NCI-H69 (cell line): ENCODE measurements at regions not wholly inside any gene's neighbourhood (a gene's known extent, or its start where the extent isn't known, plus 50 kb on each side); places are given as distances from the start of the nearest gene placed in this dataset.

Experiments used
- DNase-seq: peaks from one replicate; lab custom pipeline; 2025; lab: John Stamatoyannopoulos, UW

DNA sequence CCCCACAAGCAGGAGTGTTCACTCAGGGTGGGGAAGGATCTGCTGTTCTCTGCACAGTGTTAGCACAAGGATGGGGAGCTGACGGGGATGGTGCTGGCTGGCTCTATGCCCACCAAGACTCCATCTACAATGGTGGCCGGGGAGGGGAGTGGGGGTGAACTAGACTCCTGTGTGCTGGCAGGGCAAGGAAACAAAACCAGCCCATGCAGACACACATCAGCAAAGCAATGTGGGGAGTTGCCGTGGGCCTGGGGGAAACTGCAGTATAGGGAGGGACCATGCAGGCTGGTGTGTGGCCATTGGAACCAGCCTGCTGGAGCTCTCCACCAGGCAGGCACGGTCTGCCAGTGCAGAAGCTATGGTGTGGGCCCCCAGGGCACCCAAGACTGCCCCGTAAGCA is 195.1 kb downstream of the PWWP3B start:
- DNase-seq = no peak

DNA sequence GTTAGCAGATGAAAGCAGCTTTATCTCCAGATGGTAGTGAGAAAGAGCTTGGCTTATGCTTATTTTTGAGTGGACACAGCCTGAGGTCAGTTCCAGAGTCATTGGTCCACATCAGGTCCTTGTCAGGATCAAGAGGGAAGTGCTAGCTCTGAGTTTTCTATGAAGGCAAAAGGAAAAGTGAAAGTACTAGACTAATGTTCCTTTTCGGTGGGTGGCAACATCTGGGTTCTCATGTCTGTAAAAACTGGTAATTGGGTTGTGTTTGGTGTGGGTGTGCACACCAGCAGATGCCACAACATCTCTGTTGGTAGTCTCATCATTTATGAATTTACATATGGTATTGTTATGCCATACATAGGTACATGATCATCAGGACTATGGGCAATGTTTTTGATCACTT is 210.5 kb downstream of the PWWP3B start:
- no peak for DNase-seq

GRCh38 chrX:106391284-106391911 is 220.4 kb upstream of the RADX start:
- no peak for DNase-seq

- no peak for DNase-seq
Observed at GRCh38 chrX:106392346-106392745, 219.4 kb upstream of the RADX start.

DNA sequence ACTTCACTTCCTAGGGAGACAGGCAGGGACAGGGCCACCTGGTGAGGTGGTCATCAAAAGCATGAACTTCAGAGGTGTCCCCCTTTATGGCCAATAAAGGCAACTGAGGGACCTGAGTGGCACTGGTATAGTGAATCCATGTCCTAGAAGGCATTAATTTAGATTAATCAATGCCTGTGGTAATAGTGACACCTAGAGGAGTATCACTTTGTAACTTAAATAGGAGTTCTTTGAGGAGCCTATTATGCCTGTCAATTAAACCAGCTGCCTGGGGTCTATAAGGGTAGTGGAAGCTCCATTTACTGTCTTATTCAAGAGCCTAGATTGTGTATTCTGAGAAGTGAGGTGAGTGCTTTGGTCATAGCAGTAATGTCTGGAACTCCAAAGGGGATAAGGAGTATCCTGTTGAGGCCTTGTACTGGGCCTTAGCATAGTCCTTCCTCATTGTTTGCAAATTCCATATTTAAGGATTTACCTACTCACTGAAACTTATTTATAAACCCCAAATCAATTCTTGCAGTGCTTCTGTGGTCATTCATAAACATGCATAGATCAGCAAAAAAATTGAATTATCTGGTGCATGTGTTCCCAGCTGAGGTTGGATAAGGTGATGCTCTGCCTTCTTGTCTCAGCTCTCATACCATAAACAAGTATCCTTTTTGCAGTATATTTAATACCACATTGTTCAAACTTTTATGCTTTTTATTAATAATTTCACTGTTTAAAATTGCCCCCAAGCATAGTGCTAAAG is 213.8 kb upstream of the RADX start:
- DNase-seq = no peak

- no peak for DNase-seq
Observed at GRCh38 chrX:106401965-106402559, 209.7 kb upstream of the RADX start.

DNA sequence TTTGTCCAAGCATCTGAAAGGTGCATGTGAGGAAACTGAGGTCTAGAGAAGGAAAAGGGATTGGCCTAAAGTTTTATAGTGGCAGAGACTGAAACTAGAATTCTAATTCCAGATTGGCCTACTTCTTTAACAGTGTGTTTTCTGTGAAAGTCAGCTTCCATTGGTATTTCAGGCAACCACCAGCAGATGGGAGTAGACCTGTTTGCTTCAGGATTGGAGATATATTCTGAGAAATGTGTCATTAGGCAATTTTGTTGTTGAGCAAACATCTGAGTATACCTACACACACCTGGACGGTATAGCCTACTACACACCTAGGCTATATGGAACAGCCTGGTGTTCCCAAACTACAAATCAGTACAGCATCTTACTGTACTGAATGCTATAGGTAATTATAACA is 207.3 kb upstream of the RADX start:
- DNase-seq = no peak

GRCh38 chrX:106415276-106415895 is 196.4 kb upstream of the RADX start:
- DNase-seq = peak; percentile 8

DNA sequence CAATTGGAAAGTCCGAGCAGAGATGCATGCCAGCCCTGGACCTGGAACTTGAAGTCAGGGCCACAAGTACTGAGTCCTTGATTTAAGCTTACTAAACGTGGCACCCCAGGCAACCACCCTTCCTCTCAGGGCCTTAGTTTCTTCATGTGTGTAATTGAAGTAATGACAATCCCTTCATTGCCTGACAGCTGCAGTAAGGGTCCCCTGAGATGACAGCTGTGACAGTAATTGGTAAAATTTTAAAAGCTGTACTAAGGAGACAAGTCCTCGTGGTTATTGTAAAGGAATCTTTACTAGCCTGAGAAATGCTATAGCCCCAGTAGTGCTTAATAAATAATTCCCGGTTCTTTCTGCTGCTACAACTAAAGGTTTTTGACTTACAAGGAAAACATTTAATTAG is 175.1 kb upstream of the RADX start:
- no peak for DNase-seq

DNA sequence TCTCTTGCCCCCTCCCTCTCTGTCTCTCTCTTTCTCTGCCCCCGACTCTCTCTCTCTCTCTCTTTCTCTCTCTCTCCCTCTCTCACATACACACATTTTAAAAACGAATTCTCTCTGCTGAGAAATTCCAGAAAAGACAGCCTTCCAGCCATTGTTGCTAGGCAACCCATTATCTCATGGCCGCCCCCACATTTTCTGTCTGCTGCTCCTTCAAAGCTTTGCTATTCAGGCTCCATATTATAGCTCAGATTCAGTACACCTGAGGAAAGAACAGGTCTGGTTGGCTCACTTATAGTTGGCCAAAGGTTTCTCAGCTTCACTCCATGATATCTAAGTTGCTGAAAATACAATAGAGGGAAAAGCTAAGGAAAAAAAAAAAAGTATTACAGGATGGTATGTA is 174.4 kb upstream of the RADX start:
- no peak for DNase-seq

DNA sequence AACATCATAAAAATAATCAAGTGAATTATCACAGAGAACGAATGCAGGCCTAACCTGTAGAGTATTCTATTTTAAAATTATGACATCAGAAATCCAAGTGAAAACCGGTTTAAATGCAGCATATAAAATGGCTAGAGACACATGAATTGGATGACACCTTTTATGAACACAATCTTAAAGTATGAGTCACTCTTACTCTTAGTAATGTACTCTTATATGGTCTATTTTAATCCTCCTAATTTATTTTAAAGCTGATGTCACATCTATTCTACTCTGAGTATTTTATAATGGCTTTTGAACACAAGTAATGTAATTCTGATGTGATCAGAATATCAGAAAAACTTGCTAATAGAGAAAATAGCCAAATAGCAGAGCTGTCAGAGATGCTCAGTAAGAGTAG is 161.4 kb upstream of the RADX start:
- DNase-seq = no peak

GRCh38 chrX:106451933-106452332 is 159.8 kb upstream of the RADX start:
- no peak for DNase-seq

- DNase-seq = no peak
Observed at GRCh38 chrX:106454991-106455390, 156.8 kb upstream of the RADX start.

DNA sequence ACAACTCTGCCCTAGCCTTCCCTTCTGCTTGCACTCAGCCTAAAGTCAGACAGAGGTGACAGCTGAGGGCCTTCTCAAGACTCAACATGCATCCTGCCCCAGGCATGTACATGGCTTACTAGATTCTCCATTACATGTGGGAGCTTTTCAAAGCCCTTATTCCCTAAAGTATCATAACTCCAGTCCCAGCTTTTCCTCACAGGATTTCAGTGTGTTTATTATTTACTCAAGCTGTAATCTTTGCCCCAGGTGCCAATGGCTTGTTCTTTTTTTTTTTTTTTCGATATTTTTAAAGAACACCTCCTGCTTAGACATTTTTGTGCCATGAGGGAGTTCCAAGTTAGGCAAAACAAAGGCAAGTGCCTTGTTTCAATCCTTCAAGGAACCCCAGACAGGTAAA is 154.0 kb upstream of the RADX start:
- no peak for DNase-seq

- DNase-seq = no peak
Observed at GRCh38 chrX:106467422-106467821, 144.4 kb upstream of the RADX start.

DNA sequence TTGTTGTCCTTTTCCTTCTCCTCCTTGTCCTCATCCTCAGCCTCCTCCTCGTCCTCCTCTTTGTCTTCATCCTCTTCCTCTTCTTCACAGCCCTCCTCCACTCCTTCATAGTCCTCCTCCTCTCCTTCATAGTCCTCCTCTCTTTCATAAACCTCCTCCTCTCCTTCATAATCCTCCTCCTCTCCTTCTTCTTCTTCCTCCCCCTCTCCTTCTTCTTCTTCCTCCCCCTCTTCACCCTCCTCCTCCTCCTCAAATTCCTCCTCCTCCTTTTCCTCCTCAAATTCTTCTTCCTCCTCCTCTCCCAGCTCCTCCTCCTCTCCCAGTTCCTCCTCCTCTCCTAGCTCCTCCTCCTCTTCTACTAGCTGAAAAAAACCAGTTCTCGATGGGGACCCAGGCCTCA is 143.8 kb upstream of the RADX start:
- no peak for DNase-seq

DNA sequence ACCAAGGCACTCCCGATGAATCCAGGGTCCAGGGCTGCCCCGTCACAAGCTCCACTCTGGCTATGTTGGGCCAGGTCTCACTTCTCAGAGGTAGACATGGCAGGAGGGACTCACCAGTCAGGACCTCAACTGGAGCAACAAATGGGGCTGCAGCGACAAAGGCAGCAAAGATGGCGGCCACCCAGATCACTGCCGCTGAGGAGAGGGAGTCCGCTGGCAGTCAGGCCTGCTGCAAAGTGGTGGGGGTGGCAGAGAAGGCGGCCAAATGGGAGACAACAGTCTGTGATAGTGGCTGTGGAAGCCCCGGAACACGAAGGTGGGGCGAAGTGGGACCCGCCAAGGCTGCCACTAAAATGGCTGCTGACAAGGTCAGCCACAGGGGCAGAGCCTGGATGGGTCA is 143.3 kb upstream of the RADX start:
- DNase-seq = no peak

GRCh38 chrX:106479920-106480319 is 131.9 kb upstream of the RADX start:
- DNase-seq = no peak

DNA sequence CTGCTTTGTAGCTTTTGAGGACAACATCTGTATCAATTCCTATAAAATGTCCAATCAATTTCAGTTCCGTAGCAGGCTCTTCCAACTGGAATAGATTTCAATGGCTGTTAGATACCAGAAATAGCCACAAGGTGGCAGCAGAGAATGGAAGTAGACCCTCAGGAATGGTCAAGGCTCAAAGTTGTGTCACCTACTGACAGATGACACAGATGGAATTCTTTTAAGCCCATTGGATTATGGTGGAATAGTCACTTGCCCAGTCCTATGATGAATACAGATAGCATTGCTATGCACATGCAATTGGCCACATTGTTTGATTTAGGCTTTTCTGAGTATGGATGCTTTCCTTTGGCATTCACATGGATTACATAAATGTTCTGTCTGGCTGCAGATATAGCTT is 130.4 kb upstream of the RADX start:
- DNase-seq = peak; percentile 36

DNA sequence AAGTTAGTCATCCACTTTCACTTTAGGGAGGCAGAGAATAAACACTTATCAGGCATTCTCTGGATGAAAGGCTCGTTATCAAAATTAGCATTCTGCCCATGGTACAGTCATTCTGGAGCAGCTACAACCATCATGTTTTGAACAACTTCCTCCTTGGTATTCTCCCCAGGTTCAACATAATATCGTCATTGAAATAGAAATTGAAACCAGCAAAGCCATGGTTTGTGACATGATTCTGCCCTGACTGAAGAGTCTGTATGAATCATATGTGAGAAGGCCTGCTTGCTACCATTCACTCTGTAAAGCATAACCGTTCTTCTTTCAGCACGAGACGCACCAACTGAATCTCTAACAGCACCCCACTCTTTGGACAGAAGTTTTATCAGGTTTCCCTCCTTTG is 127.5 kb upstream of the RADX start:
- DNase-seq = no peak

DNA sequence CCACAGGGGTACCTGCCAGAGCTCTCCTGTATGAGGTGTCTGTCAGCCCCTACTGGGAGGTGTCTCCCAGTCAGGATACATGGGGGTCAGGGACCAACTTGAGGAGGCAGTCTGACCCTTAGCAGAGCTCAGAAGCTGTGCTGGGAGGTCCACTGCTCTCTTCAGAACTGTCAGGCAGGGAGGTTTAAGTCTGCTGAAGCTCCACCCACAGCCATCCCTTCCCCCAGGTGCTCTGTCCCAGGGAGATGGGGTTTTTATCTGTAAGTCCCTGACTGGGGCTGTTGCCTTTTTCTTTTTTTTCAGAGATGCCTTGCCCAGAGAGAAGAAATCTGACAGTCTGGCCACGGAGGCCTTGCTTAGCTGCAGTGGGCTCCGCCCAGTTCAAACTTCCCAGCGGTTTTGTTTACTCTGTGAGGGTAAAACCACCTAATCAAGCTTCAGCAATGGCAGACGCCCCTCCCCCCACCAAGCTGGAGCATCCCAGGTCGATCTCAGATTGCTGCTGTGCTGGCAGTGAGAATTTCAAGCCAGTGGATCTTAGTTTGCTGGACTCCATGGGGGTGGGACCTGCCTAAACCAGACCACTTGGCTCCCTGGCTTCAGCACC is 118.5 kb upstream of the RADX start:
- DNase-seq = peak; percentile 1

GRCh38 chrX:106499473-106499872 is 112.3 kb upstream of the RADX start:
- no peak for DNase-seq
